ENCODE measurements at regions not wholly inside any gene's neighbourhood (a gene's known extent, or its start where the extent isn't known, plus 50 kb on each side); places are given as distances from the start of the nearest gene placed in this dataset.

DNA sequence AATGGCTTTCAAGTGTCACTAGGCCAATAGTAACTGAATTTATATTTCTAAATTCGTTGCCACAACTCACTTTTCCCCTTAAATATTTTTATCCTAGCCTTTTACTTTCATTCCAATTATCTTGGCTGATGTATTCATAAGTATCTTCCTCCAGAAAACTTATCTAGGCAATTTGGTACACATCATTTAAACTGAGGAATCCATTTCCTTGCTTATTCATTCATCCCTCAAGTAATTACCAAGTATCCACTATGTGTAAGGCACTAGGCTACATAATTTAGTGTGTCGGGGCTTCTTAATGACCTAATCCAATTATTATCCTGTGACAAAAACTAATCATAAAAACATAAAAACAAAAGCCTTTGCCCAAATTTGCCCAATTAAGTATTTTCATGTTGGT, 258.3 kb upstream of the TCF21 start:
- in situ Hi-C loops (cut with HindIII; ENCODE audit: low sequenced_read_pairs), result no loop called here

DNA sequence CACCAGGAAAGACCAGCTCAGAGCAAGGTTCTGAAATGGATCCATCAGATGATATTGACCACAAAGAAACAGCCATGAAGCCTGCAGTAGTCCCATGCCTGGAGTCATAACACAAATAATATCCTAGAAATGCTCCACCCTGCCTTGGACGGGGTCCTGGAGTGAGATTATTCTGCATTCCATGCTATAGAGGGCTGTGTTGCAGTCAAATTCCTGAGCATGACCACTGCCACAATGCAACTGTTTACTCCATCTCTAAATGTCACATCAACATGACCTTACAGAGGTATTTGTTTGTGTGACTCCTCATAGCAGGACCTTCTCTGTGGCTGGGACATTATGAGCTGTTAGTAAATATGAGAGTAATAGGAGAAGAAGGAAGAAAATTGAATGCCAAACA, 257.5 kb upstream of the TCF21 start:
- in situ Hi-C loops (cut with HindIII; ENCODE audit: low sequenced_read_pairs), result no loop called here

GRCh38 chr6:133632206-133632605, 256.7 kb upstream of the TCF21 start:
- in situ Hi-C loops (cut with HindIII; ENCODE audit: low sequenced_read_pairs), result no loop called here

DNA sequence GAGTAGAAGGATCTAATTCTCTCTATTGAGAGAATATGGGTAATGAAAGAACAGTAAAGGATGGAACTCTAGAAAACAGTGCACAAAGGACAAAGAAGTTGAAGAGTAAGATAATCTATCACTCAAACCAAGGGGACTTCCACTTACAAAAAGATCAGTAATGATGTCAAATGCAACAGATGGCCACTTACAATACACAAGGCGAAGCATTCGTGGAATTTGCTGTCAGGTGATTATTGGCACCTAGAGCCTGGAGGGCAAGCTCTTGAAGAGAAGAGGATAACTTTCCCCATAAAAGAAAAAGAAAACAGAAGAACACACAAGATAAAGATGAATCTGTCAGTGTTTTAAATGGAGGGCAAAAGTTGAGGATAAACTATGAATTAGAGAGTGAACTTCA, 256.0 kb upstream of the TCF21 start:
- in situ Hi-C loops (cut with HindIII; ENCODE audit: low sequenced_read_pairs), result no loop called here

DNA sequence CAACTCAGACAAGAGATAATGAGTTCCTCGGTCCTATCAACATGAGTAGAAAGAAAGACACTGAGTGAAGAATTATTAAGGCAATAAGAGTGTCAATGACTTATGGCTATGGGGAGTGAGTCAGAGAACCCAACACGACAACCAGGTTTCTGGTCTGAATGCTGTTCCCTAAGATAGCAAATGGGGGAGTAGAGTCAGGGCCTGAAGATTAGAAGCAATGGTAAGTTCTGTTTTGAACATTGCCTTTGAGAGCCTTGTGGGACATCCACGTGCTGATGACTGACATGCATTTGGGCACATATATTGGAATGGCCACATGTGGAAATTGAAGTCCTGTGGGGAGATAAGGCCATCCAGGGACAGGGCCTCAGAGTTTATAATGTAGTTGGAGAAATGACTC, 254.4 kb upstream of the TCF21 start:
- in situ Hi-C loops (cut with HindIII; ENCODE audit: low sequenced_read_pairs), result no loop called here

- in situ Hi-C loops (cut with HindIII; ENCODE audit: low sequenced_read_pairs), result no loop called here
Measured at GRCh38 chr6:133635447-133635846, 253.5 kb upstream of the TCF21 start.

- in situ Hi-C loops (cut with HindIII; ENCODE audit: low sequenced_read_pairs), result no loop called here
Measured at GRCh38 chr6:133637436-133637835, 251.5 kb upstream of the TCF21 start.

GRCh38 chr6:133637874-133638273, 251.0 kb upstream of the TCF21 start:
- in situ Hi-C loops (cut with HindIII; ENCODE audit: low sequenced_read_pairs), result no loop called here

GRCh38 chr6:133641104-133641503, 247.8 kb upstream of the TCF21 start:
- in situ Hi-C loops (cut with HindIII; ENCODE audit: low sequenced_read_pairs), result no loop called here

DNA sequence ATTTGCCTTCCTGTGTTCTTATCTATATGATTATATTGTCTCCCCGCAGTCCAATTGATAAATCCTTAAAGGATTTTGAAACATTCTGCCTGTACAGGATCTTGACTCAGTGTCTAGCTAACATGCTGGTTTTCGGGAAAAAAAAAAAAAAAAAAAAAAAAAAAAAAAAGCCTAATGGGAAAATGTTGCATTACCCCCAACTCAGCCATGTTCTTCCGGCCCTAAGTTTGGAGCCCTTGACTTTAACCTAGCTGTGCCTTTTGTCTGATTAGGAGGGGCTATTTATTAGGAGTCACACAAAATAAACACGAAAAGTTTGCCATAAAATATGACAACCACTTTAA, 244.4 kb upstream of the TCF21 start:
- in situ Hi-C loops (cut with HindIII; ENCODE audit: low sequenced_read_pairs), result no loop called here

- in situ Hi-C loops (cut with HindIII; ENCODE audit: low sequenced_read_pairs), result no loop called here
Measured at GRCh38 chr6:133644892-133645619, 243.9 kb upstream of the TCF21 start.

DNA sequence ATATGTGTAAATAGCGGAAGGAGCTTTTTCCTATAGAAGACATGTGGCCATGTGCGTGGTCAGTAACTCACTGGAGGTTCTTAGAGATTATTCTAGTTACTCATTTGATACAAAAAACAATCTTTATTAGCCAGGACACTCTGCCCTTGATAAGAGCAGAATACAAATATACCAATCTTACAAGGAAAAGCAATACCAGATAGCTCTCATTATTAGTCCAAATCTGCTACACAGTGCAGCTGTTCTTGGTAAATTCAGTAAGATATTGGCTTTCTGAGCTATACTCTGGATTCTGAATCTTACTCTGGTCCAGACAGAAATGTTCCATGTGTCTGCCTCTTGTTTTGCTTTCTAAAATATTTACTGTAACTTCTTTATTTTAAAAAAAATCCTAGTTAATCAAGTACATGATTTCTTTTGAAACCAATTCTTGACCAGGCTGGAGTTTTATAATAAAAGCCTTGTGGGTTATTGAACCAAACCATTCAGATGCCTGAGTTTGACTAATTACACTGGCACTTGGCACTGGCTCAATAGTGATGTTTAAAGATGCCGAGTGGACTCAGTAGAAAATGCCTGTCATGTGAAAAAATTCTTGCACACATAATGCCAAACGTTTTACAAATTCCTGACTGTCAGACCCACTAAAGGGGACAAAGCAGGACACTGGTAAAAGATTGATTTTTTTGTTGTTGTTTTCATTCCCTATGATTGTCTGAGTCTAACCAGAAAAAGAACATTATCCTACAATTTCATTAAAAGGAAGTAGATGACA, 242.8 kb upstream of the TCF21 start:
- in situ Hi-C loops (cut with HindIII; ENCODE audit: low sequenced_read_pairs), result no loop called here

GRCh38 chr6:133648581-133648980, 240.3 kb upstream of the TCF21 start:
- in situ Hi-C loops (cut with HindIII; ENCODE audit: low sequenced_read_pairs), result no loop called here

- in situ Hi-C loops (cut with HindIII; ENCODE audit: low sequenced_read_pairs), result no loop called here
Measured at GRCh38 chr6:133671376-133671775, 217.5 kb upstream of the TCF21 start.

GRCh38 chr6:133673056-133673455, 215.9 kb upstream of the TCF21 start:
- in situ Hi-C loops (cut with HindIII; ENCODE audit: low sequenced_read_pairs), result no loop called here

GRCh38 chr6:133674661-133675060, 214.3 kb upstream of the TCF21 start:
- in situ Hi-C loops (cut with HindIII; ENCODE audit: low sequenced_read_pairs), result no loop called here

GRCh38 chr6:133680994-133681393, 207.9 kb upstream of the TCF21 start:
- in situ Hi-C loops (cut with HindIII; ENCODE audit: low sequenced_read_pairs), result no loop called here

DNA sequence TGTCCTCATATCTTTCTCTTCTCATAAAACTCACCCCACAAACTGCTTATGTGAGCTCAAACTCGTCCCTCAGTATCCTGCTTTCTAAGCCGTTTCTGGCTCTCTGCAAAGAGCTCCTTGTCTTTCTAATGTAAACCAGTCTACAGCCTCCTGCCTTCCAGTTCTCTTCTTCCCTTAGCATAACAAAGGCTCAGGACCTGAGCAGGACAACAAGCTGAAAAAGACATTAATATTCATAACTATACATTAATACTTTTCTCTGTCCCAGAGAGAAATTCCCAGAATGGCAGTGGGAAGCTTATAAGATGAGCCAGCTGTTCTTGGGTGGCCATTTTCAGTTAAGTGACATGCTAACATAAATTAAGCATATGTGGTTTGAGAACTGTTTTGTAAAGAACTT, 207.0 kb upstream of the TCF21 start:
- in situ Hi-C loops (cut with HindIII; ENCODE audit: low sequenced_read_pairs), result no loop called here

DNA sequence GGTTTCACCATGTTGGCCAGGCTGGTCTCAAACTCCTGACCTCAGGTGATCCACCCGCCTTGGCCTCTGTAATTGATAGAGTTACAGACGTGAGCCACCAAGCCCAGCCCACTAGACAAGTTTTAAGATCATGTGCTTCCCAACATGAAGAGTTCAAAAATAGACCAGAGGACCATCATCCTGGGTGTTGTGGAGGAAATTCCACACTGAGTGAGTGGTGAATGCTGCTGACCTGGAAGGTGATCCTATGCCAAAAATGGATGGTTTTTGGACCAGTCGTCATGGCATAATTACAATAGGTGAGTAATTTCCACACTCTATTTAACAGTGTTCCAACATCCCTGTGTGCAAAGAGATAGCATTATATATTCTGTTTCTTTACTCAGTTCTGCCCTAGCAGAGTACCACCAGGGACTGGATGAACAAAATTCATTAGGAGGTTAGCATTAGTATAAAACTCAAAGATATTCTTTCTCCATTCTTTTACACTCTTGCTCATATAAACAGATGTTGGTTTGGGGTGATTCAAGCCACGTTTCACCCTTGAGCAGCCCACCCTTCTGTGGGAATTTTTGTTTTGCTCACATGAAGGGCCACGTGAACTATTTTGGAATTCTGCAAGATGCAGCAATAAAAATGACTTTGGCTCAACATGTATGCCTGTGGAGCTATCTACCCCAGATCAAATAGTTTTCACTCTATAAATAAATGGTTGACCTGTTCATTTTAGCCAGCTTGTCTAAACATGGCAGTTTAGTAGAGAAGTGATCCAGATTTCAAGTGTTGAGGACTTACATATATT, 206.2 kb upstream of the TCF21 start:
- in situ Hi-C loops (cut with HindIII; ENCODE audit: low sequenced_read_pairs), result no loop called here

GRCh38 chr6:133683308-133683580, 205.7 kb upstream of the TCF21 start:
- in situ Hi-C loops (cut with HindIII; ENCODE audit: low sequenced_read_pairs), result no loop called here

- in situ Hi-C loops (cut with HindIII; ENCODE audit: low sequenced_read_pairs), result no loop called here
Measured at GRCh38 chr6:133683606-133684005, 205.3 kb upstream of the TCF21 start.
